ENCODE measurements at regions not wholly inside any gene's neighbourhood (a gene's known extent, or its start where the extent isn't known, plus 50 kb on each side); places are given as distances from the start of the nearest gene placed in this dataset.
"Not testable (repeated sequence)": the region's sequence is repeated elsewhere in the genome, so short reads cannot be mapped to it uniquely, and the experiment has no call there.

GRCh38 chr3:115204475-115204874 lies 57.4 kb upstream of the ZBTB20 start:
- no peak for DNase-seq
- in situ Hi-C loops (cut with HindIII; ENCODE audit: low pct_ligation_motif_present, low pct_unique_long_range_greater_than_20kb, low sequenced_read_pairs) = loop anchor here (25.0 kb wide), 1 partner anchor 208 kb away; no protein-coding TSS in a partner anchor

- no peak for DNase-seq
- in situ Hi-C loops (cut with HindIII; ENCODE audit: low pct_ligation_motif_present, low pct_unique_long_range_greater_than_20kb, low sequenced_read_pairs) = loop anchor here (25.0 kb wide), 1 partner anchor 204 kb away; no protein-coding TSS in a partner anchor
These were observed 61.1 kb upstream of the ZBTB20 start for GRCh38 chr3:115208066-115208750.

DNA sequence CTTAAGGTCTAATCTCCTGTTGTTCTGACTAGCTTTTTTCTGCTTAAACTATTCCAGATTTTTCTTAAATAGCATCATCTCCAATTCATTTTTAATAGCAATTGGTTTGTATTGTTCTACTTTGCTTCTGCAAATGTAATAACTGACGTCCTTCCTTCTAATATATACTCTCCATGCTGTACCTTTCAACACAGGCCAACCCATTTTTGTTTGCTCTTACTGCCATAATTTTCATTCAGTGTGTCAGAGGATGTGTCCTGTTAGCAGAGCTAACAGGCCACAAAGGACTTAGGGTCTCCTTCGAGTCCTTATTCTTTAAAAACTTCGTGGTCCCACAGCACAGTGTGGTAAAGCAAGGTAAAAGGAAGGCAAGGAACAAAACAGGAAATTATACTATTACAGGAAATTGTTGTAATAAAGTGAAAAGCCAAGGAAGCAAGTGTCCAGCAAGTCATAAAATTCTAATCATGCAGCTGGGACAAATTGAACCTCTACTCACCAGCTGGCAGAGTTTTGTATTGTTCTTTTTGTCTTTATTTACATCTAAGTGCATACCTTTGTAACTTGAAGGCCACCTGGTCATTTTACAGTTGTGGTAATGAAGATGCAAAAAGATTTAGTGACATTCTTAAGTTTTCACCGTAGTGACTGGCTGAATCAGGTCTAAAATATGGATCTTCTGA lies 64.9 kb upstream of the ZBTB20 start:
- DNase-seq = no peak
- in situ Hi-C loops (cut with HindIII; ENCODE audit: low pct_ligation_motif_present, low pct_unique_long_range_greater_than_20kb, low sequenced_read_pairs) = loop anchor here (25.0 kb wide), 1 partner anchor 200 kb away; no protein-coding TSS in a partner anchor

- in situ Hi-C loops (cut with HindIII; ENCODE audit: low pct_ligation_motif_present, low pct_unique_long_range_greater_than_20kb, low sequenced_read_pairs) = loop anchor here (25.0 kb wide), 1 partner anchor 200 kb away; no protein-coding TSS in a partner anchor
- DNase-seq = no peak
These were observed 65.5 kb upstream of the ZBTB20 start for GRCh38 chr3:115212615-115213014.

GRCh38 chr3:115213052-115213451 lies 66.0 kb upstream of the ZBTB20 start:
- not testable (repeated sequence) for DNase-seq
- in situ Hi-C loops (cut with HindIII; ENCODE audit: low pct_ligation_motif_present, low pct_unique_long_range_greater_than_20kb, low sequenced_read_pairs) = loop anchor here (25.0 kb wide), 1 partner anchor 199 kb away; no protein-coding TSS in a partner anchor

- in situ Hi-C loops (cut with HindIII; ENCODE audit: low pct_ligation_motif_present, low pct_unique_long_range_greater_than_20kb, low sequenced_read_pairs) = loop anchor here (25.0 kb wide), 1 partner anchor 195 kb away; no protein-coding TSS in a partner anchor
These were observed 70.2 kb upstream of the ZBTB20 start for GRCh38 chr3:115217292-115217677.

DNA sequence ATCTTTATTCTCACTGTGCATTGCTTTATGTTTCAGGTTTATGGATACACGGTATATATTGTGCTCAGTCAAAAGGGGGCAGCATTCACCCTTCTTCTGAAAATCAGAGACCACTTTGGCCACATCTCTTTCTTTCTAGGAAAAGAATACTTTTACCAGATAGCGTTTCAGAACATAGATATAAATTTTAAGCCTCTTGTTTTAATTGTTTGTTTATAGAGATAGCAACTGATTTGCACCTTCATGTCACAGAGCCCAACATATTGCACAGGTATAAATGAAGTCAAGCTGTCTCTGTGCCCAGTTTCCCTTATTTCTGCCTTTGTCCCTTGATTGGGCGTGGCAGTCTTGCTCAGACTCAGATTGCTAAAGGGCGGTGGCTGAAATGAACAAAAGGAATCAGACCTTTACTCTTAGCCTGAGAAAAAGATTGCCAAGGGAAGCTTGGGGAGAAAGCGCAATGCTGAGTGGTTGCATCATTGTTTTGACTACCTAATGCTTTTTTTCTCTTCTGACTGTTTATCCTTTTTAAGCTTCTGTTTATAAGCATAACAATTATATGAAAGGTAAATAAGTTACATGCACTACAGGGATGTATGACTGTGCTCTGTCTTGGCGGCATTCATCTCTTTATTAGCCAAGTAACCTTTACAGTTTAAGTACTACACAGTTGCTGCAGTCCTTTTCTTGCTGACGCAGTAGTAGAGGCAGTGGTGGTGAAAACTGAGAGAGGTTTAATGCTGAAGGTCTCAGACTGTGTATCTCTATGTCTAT lies 70.8 kb upstream of the ZBTB20 start:
- DNase-seq = peak; percentile 43
- in situ Hi-C loops (cut with HindIII; ENCODE audit: low pct_ligation_motif_present, low pct_unique_long_range_greater_than_20kb, low sequenced_read_pairs) = loop anchor here (25.0 kb wide), 1 partner anchor 194 kb away; no protein-coding TSS in a partner anchor

More at GRCh38 chr3:115217292-115217677, 70.2 kb upstream of the ZBTB20 start:
- no peak for DNase-seq

DNA sequence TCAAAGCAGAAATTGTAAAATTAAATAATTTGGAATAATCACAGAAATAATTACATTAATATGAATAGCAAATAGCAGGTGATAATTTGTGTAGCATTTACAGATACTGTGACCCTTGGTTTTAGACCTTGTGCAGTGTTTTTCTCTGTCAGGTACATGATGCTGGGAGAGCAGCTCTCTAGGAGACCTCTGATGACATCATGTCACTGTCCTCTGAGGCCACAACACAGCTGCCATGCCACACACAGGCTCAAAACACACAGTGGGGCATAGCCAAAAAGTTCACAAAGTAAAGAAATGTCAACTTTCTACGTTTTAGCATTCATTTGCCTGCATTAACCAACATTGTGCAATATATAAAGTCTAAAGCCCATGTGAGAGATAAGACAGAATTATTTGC lies 71.8 kb upstream of the ZBTB20 start:
- no peak for DNase-seq
- in situ Hi-C loops (cut with HindIII; ENCODE audit: low pct_ligation_motif_present, low pct_unique_long_range_greater_than_20kb, low sequenced_read_pairs) = loop anchor here (25.0 kb wide), 1 partner anchor 193 kb away; no protein-coding TSS in a partner anchor

DNA sequence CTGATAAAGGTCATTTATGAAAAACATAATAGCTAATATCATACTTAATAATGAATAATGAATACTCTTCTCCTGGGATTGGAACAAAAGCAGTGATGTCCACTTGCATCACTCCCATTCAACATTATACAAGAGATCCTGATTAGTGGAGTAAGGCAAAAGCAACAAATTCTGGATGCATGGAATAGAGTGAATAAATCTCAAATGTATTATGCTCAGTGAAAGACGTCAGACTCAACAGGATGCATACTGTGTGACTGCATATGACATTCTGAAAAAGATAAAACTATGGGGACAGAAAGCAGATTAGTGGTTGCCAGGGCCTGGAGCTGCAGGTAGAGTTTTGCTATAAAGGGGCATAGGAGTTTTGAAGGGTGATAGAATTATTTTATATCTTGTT lies 77.6 kb upstream of the ZBTB20 start:
- in situ Hi-C loops (cut with HindIII; ENCODE audit: low pct_ligation_motif_present, low pct_unique_long_range_greater_than_20kb, low sequenced_read_pairs) = loop anchor here (25.0 kb wide), 1 partner anchor 188 kb away; no protein-coding TSS in a partner anchor
- DNase-seq = no peak

DNA sequence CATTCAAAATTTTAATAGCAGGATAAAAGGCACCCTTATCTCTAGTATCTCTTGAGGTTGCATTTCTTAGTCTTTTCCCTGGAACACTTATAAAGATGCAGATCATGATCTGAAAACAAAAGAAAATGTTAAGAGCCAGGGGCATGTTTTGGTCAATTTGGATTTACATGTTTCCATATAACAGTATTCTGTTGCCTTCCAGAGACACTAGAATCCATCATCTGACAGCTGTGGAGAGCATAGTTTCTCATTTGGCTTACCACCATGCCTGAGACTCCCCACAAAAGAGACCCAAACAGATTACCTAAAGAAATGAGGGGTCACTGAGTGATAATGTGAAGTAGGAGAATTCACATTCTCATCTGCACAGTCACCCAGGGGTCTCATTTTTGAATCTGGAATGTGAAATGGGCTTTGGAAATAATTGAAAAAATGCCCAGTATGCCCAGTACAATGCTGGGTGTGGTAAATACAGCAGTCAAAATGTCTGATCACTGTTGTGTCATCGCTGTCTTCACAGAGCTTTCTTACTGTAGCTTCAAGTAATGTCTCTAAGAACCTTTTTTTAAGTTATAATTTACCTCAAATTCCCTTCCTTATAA lies 79.9 kb upstream of the ZBTB20 start:
- DNase-seq = no peak
- in situ Hi-C loops (cut with HindIII; ENCODE audit: low pct_ligation_motif_present, low pct_unique_long_range_greater_than_20kb, low sequenced_read_pairs) = no loop called here

- in situ Hi-C loops (cut with HindIII; ENCODE audit: low pct_ligation_motif_present, low pct_unique_long_range_greater_than_20kb, low sequenced_read_pairs) = no loop called here
- DNase-seq = no peak
These were observed 80.4 kb upstream of the ZBTB20 start for GRCh38 chr3:115227461-115227860.

GRCh38 chr3:115228266-115228665 lies 81.2 kb upstream of the ZBTB20 start:
- in situ Hi-C loops (cut with HindIII; ENCODE audit: low pct_ligation_motif_present, low pct_unique_long_range_greater_than_20kb, low sequenced_read_pairs) = no loop called here
- no peak for DNase-seq

DNA sequence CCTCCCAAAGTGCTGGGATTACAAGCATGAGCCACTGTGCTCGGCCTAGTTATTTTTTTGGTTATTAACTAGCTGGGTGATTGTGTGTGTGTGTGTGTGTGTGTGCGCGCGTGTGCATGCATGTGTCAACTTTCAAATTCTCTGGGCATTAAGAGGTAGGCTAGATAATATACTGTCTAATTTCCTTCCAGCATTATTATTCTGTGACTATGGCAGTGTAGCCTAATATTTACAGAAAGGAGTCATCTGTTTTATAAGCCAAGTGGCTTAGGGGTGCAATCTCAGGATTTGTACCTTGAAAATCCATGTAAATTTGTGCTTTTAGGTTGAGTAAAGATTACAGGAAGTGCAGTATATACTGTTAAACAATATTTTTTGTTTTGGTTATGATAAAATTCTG lies 85.1 kb upstream of the ZBTB20 start:
- in situ Hi-C loops (cut with HindIII; ENCODE audit: low pct_ligation_motif_present, low pct_unique_long_range_greater_than_20kb, low sequenced_read_pairs) = no loop called here
- no peak for DNase-seq

DNA sequence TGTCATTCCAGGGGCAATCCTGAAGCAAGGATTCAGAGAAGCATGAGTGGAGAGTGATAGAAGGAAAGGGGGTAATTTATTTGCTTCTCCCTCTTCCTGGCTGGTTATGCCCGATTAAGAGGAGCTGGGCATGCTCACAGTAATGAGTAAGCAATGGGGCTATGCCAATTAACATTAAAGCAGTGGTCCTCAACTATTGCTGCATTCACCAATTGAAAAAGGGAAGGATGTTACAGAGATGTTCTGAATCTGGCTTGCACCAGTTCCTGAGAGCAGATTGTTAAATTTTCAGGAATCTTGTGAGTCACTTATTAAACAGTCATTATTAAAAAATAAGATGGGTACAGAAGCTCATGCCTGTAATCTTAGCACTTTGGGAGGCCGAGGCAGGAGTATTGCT lies 85.9 kb upstream of the ZBTB20 start:
- in situ Hi-C loops (cut with HindIII; ENCODE audit: low pct_ligation_motif_present, low pct_unique_long_range_greater_than_20kb, low sequenced_read_pairs) = no loop called here
- DNase-seq = no peak

DNA sequence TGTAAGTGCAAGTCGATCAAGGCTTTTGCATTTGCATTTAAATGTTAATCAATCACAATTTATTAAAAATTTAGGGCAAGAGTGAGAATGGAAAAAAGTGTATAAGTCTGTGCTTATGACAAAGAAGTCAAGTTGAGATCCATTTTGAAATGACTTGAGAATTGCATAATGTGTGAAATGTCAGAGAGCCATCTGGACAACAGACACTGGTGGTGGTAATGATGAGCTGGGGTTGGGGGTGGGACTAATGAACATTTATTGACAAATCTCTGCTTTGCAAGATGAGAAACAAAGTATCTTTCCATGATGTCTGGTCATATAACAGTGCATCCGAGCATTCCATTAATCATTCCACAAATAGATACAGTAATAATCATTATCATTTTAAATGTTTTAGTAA lies 89.4 kb upstream of the ZBTB20 start:
- DNase-seq = no peak
- in situ Hi-C loops (cut with HindIII; ENCODE audit: low pct_ligation_motif_present, low pct_unique_long_range_greater_than_20kb, low sequenced_read_pairs) = no loop called here

- DNase-seq = peak; percentile 90
- in situ Hi-C loops (cut with HindIII; ENCODE audit: low pct_ligation_motif_present, low pct_unique_long_range_greater_than_20kb, low sequenced_read_pairs) = no loop called here
These were observed 92.6 kb upstream of the ZBTB20 start for GRCh38 chr3:115239717-115240116.

- no peak for DNase-seq
- in situ Hi-C loops (cut with HindIII; ENCODE audit: low pct_ligation_motif_present, low pct_unique_long_range_greater_than_20kb, low sequenced_read_pairs) = no loop called here
These were observed 97.3 kb upstream of the ZBTB20 start for GRCh38 chr3:115244350-115244749.

- peak; percentile 92 for DNase-seq
These were observed 98.3 kb upstream of the ZBTB20 start for GRCh38 chr3:115245438-115245837.

DNA sequence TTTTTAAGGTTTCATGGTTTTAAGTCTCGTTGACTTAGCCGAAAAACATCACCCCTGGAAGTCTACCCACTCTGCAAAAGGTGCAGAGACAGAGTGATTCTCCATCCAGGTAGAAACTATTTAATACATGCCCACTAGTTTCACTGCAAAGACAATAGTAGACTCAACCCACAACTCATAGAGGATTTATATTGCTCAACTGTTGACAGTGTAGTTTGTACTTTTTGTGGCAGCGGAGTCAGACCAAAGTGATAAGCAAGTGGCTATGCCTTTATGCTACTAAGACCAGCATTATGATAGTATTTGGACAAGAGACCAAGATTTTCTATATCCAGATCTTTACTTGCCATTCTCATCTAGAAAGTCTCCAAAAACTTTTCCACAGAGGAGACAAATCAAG lies 98.8 kb upstream of the ZBTB20 start:
- in situ Hi-C loops (cut with HindIII; ENCODE audit: low pct_ligation_motif_present, low pct_unique_long_range_greater_than_20kb, low sequenced_read_pairs) = no loop called here
- no peak for DNase-seq

More at GRCh38 chr3:115245438-115245837, 98.3 kb upstream of the ZBTB20 start:
- in situ Hi-C loops (cut with HindIII; ENCODE audit: low pct_ligation_motif_present, low pct_unique_long_range_greater_than_20kb, low sequenced_read_pairs) = no loop called here
